Upper lobe of right lung (tissue), 1 donor: ENCODE measurements at regions not wholly inside any gene's neighbourhood (a gene's known extent, or its start where the extent isn't known, plus 50 kb on each side); places are given as distances from the start of the nearest gene placed in this dataset.
"Not testable (repeated sequence)": the region's sequence is repeated elsewhere in the genome, so short reads cannot be mapped to it uniquely, and the experiment has no call there.

ENCODE experiments used
- ATAC-seq: fragments of 200-7000 bp; cut with Tn5 transposase; one replicate; pipeline ENCODE4 v1.9.1; 2020; ENCODE audit warnings: mild to moderate bottlenecking, moderate library complexity
- DNase-seq: peaks from one replicate; pipeline ENCODE4 v3.0.0-alpha.2; 2020
- H3K27ac ChIP-seq: fragments of 200-600 bp; one replicate; pipeline ENCODE4 v1.8.0; 2022
- H3K27me3 ChIP-seq: fragments of 200-600 bp; one replicate; pipeline ENCODE4 v1.8.0; 2022; ENCODE audit warnings: mild to moderate bottlenecking
- H3K36me3 ChIP-seq: fragments of 200-600 bp; one replicate; pipeline ENCODE4 v1.8.0; 2022
- H3K4me1 ChIP-seq: fragments of 200-600 bp; one replicate; pipeline ENCODE4 v1.8.0; 2022
- H3K4me3 ChIP-seq: fragments of 200-600 bp; one replicate; pipeline ENCODE4 v1.8.0; 2022; ENCODE audit warnings: mild to moderate bottlenecking
- H3K9me3 ChIP-seq: fragments of 200-600 bp; one replicate; pipeline ENCODE4 v1.8.0; 2022
- intact Hi-C: fragments of 100-400 bp; cut with DNase I; formaldehyde crosslinking; loops from one replicate; pipeline ENCODE4 v1.11.0; 2022
- donor health status: DM: no; HTN: yes; CAD: no; lungs with severe emphysema.

DNA sequence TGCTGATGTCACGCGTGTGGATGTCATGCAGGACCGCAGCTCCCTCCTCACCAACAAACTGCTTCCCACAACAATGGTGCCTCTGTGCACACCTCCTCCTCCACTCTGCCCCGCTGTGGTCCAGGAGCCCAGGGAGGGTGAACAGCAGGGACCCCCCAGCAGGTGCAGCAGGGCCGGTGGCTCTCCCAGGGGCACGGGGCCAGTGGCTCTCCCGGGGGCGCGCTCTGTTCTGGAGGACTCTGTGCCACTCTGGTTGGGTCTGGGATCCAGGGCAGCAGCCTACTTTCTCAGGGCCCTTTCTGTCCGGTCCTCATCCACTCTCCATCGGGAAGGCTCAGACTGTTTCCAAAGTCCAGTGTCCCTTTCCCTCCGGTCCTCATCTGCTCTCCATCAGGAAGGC, 153.0 kb upstream of the ZNF469 start:
- DNase-seq, result not testable (repeated sequence)

DNA sequence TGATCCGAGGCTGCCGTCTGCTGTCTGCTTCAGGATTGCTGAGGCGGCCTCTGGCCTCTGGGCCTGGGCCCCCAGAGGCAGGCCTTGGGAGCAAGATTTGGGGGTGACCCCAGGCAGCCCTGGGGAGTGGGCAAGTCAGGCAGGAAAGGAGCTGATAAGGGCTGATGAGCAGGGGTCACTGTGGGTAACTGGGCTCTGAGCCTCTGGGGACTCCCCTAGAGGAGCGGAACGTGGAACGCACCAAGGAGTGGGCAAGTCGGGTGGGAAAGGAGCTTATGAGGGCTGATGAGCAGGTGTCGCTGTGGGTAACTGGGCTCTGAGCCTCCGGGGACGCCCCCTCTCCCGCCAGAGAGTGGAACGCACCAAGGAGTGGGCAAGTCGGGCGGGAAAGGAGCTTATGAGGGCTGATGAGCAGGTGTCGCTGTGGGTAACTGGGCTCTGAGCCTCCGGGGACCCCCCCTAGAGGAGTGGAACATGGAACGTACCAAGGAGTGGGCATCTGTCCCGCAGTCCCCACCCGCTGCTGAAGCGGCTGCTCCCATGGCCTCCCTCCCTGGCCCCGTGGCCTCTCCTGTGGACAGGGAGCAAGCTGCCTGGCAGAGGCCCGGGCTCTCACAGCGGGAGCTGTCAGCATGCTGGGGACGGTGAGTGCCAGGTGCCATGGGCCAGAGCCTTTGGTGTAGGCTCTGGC, 152.3 kb upstream of the ZNF469 start:
- H3K27me3 ChIP-seq, H3K27ac ChIP-seq, DNase-seq, H3K4me3 ChIP-seq, H3K36me3 ChIP-seq, H3K4me1 ChIP-seq, intact Hi-C loops, ATAC-seq, H3K9me3 ChIP-seq: not testable (repeated sequence)

More for the DNA sequence above, 153.0 kb upstream of the ZNF469 start:
- ATAC-seq, H3K36me3 ChIP-seq, H3K4me3 ChIP-seq, H3K27ac ChIP-seq, H3K4me1 ChIP-seq, H3K9me3 ChIP-seq, H3K27me3 ChIP-seq, intact Hi-C loops: not testable (repeated sequence)

DNA sequence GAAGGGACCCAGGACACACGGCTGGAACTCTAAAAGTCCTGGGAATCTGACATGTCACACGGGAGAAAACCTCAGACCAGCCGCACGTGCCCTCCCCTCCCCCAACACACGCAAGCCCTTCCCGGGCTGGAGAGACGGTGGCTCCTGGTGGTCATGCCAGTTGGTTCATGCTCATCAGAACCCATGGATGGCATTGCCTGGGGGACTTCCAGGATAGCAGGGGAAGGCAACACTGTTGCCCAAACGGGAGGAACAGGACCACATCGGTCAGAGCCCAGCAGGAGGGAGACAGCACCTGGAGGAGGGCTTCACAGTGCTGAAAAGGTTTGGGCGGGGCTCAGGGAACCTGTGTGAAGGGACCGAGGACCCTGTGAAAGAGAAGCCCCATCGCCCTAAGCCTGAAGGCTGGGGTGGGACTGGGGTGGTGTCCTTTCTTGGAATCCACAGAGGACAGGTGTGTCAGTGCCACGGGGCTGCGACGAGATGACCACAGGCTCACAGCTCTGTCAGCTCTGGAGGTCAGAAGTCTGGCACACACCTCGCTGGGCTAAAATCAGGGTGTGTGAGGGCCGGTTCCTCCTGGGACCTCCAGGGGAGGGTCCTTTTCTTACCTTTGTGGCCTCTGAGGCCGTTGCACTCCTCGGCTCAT, 151.7 kb upstream of the ZNF469 start:
- H3K4me1 ChIP-seq, H3K36me3 ChIP-seq, ATAC-seq, H3K27ac ChIP-seq, H3K27me3 ChIP-seq, H3K4me3 ChIP-seq, H3K9me3 ChIP-seq, intact Hi-C loops, DNase-seq: not testable (repeated sequence)

DNA sequence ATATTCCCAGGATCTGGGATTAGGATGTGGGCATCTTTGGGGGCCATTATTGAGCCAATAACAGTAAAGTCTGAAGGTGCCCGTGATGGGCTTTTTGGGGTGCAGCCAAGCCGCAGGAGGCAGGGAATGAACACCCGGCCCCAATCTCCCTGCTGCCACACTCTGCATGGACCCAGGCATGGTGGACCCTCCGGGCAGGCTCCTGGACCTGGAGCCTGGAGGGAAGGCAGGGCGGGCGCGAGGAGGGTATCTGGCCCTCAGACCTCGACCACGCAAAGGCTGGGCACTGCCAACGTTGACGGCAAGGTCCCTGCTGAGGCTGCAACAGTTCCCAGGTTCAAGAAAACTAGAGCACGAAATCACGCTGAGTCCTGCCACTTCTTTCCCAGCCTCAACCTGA, 150.9 kb upstream of the ZNF469 start:
- H3K4me1 ChIP-seq, H3K27me3 ChIP-seq, H3K4me3 ChIP-seq, DNase-seq, H3K9me3 ChIP-seq, H3K36me3 ChIP-seq, intact Hi-C loops, H3K27ac ChIP-seq, ATAC-seq: not testable (repeated sequence)

DNA sequence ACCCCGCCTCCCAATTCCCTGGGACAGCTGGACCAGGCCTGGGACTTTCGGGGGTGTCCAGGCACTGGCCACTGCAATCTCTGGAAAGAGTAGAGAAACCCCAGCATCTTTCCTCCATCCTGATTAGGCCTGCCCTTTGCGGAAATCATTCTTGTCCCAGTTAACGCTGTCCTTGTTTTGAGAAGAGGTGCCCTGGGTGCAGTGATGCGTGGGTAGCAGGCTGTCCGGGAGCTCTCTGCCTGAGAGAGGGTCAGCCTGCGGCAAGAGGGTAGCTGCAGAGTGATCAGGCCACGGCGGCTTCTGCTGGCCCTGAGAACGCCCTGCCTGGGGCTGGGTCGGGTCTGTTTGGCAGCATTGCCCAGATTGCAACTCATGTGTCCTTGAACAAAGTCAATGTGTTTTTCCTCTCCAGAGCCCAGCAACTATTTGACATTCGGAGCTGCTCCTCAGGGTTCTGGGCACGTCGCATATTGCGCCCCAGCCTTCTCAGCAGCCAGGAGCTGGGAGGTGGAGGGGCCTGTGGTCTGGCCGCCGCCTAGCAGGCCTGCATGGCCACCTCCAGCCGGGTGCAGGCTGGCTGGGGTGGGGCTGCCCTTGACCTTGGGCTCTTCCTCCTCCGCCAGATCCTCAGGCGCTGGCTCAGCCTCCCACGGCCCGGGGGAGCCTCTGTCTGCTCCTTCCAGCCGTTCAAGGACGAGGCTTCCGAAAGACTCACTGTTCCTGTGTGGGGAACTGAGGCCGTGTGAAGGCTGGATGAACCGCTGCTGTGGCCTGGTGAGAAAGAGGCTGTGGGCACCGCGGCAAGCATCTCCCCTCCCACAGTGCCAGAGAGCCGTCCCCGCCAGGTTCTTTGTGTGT, 150.1 kb upstream of the ZNF469 start:
- H3K27me3 ChIP-seq, H3K9me3 ChIP-seq, H3K27ac ChIP-seq, H3K4me3 ChIP-seq, ATAC-seq, H3K36me3 ChIP-seq, H3K4me1 ChIP-seq, intact Hi-C loops, DNase-seq: not testable (repeated sequence)

DNA sequence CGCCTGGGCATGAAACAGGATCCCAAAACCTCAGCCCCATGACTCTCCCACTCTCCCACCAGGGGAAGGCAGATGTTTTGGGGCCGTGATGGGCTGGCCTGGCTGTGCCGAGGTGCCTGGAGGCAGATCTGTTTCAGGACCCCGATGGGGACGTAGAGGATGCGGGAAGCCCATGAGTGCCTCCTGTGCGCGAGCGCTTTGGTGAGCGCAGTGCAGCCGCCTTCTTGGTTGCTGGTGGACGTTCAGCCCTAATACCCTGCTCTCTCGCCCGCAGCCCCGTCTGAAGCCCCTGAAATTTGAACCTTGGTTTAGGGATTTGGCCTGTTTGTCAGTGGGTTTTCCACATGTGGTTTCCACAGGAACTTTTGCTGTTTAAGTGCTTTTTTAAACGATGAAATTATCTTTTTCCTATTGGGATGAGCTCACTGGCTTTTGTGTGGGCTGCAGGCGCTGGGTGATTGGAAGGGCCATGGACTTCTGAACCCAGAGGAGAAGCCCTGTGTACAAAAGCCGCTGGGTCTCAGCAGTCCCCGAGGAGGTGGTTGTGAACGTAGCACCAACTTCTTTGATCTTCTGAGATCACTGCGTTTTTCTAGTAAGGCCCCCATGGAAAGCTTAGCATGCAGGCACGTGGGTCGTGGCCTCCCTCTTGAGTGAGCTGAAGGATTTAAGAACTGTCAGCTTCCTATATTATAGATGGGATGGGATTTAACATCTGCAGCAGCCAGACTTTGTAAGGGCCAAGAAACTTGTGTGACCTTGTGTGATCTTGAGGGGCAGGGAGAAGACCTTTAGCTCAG, 148.9 kb upstream of the ZNF469 start:
- H3K36me3 ChIP-seq, H3K4me3 ChIP-seq, intact Hi-C loops, H3K27me3 ChIP-seq, ATAC-seq, H3K9me3 ChIP-seq, DNase-seq: not testable (repeated sequence)
- Histone ChIP-seq H3K4me1 (peaks cover 14% of the 10 kb centered on the region), H3K27ac (peak overlapping the region; percentile 59)

DNA sequence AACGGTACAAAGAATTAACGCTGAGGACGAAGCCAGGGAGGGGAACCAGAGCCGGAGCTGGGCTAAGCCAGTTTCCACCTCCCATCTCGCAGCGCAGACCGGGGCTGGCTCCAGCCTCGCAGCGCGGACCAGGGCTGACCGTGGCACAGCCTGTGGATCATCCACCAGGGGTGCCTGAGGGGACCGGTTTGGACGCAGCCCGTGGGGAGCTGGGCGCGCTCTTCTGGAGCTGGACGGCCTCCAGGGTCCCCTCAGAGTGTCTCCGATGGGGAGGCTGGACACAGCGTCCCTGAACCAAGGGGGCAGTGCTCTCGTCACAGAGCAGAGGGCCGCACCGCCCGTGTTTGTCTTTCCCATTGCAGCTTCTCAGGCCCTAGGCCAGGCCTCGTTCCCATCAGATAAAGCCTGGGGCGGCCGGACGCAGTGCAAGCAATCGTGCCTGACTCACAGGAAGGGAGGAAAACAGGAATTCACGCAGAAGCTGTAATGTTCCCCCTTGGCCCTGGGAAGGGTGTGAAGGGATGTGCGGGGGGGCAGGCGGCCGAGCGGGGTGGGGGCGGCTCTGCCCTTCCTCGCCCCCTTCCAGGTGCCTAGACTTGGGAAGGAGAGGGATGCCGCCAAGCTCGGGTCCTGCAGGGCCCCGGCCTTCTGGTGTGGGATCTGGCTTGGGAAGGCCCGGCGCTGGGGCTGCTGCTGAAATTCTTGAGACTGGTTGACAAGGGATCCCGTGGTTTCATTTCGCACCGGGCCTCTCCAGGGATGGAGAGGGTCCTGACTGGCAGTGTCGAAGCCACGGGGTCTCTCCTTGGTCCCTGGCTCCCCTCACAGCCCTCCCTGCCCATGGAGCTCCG, 148.1 kb upstream of the ZNF469 start:
- intact Hi-C loops, H3K36me3 ChIP-seq, H3K27me3 ChIP-seq, DNase-seq, H3K9me3 ChIP-seq, H3K4me3 ChIP-seq: not testable (repeated sequence)
- Histone ChIP-seq H3K4me1 (peaks cover 14% of the 10 kb centered on the region), H3K27ac (peak overlapping the region; percentile 59)
- peak; percentile 65 for ATAC-seq

DNA sequence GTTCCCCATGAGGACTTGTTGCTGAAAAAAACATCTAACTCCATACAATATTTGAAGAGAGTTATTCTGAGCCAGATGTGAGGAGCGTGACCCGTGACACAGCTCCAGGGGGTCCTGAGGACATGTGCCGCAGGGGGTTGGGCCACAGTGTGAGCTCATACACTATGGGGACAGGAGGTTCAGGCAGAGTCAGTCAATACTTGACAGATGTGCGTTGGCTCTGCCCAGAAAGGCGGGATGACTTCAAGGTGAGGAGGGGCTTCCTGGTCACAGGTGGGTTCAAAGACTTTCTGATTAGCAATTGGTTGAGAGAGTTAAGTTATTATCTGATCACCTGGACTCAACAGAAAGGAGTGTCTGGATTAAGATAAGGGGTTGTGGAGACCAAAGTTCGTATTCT, 147.1 kb upstream of the ZNF469 start:
- DNase-seq, ATAC-seq, H3K27ac ChIP-seq, H3K9me3 ChIP-seq, H3K36me3 ChIP-seq, H3K27me3 ChIP-seq, H3K4me3 ChIP-seq, intact Hi-C loops: not testable (repeated sequence)
- peaks cover 14% of the 10 kb centered on the region for H3K4me1 ChIP-seq

DNA sequence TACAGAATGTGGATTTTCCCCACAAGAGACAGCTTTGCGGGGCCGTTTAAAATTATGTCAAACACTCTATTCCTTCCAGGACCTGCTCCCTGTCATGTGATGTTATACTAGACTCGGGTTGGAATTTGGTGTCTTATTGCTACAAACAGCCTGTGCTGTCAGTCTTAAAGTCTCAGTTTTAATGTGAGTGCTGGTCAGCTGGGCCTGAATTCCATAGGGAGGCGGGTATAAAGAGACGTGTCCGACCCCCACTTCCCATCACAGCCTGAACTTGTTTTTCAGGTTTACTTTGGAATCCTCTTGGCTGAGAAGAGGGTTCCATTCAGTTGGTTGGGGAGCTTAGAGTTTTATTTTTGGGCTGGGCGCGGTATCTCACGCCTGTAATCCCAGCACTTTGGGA, 146.5 kb upstream of the ZNF469 start:
- H3K36me3 ChIP-seq, ATAC-seq, H3K27ac ChIP-seq, H3K9me3 ChIP-seq, H3K4me3 ChIP-seq, H3K27me3 ChIP-seq, intact Hi-C loops, DNase-seq: not testable (repeated sequence)
- H3K4me1 ChIP-seq, result peaks cover 14% of the 10 kb centered on the region

DNA sequence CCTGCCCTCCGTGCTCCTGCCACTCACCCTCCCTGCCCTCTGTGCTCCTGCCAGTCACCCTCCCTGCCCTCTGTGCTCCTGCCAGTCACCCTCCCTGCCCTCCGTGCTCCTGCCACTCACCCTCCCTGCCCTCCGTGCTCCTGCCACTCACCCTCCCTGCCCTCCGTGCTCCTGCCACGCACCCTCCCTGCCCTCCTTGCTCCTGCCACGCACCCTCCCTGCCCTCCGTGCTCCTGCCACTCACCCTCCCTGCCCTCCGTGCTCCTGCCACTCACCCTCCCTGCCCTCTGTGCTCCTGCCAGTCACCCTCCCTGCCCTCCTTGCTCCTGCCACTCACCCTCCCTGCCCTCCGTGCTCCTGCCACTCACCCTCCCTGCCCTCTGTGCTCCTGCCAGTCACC, 145.4 kb upstream of the ZNF469 start:
- ATAC-seq, H3K36me3 ChIP-seq, H3K27me3 ChIP-seq, H3K4me3 ChIP-seq, DNase-seq, H3K27ac ChIP-seq, H3K9me3 ChIP-seq, intact Hi-C loops: not testable (repeated sequence)
- H3K4me1 ChIP-seq, result peaks cover 14% of the 10 kb centered on the region

DNA sequence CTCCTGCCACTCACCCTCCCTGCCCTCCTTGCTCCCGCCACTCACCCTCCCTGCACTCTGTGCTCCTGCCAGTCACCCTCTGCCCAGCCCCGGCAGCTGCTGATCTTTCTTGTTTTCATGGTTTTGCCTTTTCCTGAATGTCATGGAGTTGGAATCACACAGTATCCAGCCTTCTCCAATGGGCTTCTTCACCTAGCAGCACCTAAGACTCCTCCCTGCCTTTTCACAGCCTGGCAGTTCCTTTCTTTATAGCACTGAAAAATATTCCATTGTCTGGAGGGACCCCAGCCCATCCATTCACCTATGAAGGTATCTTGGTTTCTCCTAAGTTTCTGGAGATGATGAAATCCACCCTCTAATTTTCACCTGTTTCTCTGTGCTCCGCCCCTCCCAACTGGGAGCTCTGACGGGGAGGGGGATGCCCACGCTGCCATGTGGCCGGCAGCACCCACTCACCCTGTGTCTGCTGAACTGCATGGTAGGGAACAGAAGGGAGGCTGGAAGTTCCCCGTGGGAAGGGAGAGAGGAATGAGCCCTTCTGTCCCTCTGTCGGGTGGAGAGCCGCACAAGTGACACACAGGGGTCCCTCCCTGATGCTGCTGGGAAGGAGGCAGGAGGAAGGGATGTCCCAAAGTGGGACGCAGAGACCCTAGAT, 144.9 kb upstream of the ZNF469 start:
- DNase-seq, ATAC-seq, H3K4me3 ChIP-seq, H3K27me3 ChIP-seq, H3K27ac ChIP-seq, H3K36me3 ChIP-seq, H3K9me3 ChIP-seq, intact Hi-C loops: not testable (repeated sequence)
- H3K4me1 ChIP-seq, result peaks cover 14% of the 10 kb centered on the region

DNA sequence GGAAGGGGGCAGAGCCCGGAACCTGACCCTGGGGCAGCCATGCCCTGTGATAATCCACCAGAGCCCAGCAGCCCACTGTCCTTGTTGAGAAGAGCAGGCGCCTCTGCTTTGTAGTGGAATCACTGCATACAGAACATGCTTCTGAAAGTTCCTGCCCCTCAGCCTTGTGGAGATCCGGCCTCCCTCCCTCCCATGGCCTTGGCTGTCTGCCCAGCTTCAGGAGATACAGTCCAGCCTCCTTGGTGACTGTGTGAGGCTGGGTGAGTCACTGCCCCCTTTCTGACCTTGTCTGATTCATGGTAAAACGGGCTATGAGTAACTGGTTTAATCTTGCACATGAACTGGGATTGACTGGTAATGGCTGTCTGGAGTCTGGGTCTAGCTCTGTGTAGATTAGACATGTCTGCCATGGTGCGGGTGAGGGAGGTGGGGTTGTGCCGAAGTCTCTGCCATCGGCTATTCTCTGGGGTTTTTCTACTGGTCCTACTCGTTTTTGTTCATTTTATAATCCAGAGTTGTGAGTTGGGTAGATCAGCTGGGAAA, 144.0 kb upstream of the ZNF469 start:
- H3K27me3 ChIP-seq, H3K27ac ChIP-seq, H3K36me3 ChIP-seq, H3K4me3 ChIP-seq, H3K9me3 ChIP-seq, intact Hi-C loops: not testable (repeated sequence)
- DNase-seq (peak; percentile 89), ATAC-seq (peak; percentile 87)
- H3K4me1 ChIP-seq, result peaks cover 14% of the 10 kb centered on the region
